ENCODE measurements at regions not wholly inside any gene's neighbourhood (a gene's known extent, or its start where the extent isn't known, plus 50 kb on each side); places are given as distances from the start of the nearest gene placed in this dataset.

DNA sequence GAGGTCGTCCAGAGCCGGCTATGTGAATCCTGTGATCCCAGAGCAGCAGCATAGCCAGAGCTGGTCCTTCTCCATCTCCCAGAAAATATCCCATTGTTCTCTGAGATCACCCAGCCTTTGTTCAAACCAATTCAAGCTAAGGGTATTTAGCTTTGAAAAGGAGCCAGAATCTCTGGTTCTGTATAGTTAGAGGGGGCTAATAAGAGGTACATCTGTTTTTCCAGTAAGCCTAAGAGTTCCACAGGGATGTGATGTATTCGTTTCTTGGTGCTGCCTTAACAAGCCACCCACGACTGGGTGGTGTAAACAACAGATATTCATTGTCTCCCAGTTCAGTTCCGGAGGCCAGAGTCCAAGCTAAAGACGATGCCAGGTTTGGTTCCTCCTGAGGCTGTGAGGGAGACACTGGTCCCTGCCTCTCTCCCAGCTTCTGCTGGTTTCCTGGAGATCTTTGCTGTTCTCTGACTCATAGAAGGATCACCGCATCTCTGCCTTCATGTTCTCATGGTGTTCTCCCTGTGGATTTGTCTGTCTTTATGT, 344.8 kb downstream of the MTRR start:
- no peak overlapping the region for H2AFZ ChIP-seq (ENCODE audit: low read length)
- ChIA-PET POLR2A (no interaction called here), CTCF (ENCODE audit: low intra/inter-chr PET ratio, low total read pairs) (no interaction called here)
- in situ Hi-C loops (cut with HindIII; ENCODE audit: extremely low pct_ligation_motif_present, low pct_unique_long_range_greater_than_20kb) (no loop called here), intact Hi-C loops (cut with micrococcal nuclease; ENCODE audit: unreplicated experiment) (no loop called here)
- 5% methylated on average over 7 of the region's 7 CpGs for WGBS (ENCODE audit: low lambda C conversion rate)
- no peaks in the 10 kb centered on the region for H3K9me3 ChIP-seq (ENCODE audit: low read length)
- ATAC-seq (no peak), FAIRE-seq (no peak), DNase-seq (ENCODE audit: low spot score) (no peak)
- H3K4me2 ChIP-seq (ENCODE audit: low read depth, low read length): no peak overlapping the region
- no peak overlapping the region for H3K4me3 ChIP-seq (replicated peaks in 1 of 3; ENCODE audit: insufficient read depth in 1 of 3, low read depth in 2 of 3, low read length in 3 of 3)
- no peaks in the 10 kb centered on the region for H3K4me1 ChIP-seq (ENCODE audit: insufficient read depth, low read length)
- H3K27ac ChIP-seq (ENCODE audit: extremely low read length, insufficient read depth, low read length): no peak overlapping the region
- no peaks in the 10 kb centered on the region for H3K79me2 ChIP-seq (ENCODE audit: insufficient read depth, low read length)
- TF ChIP-seq ZNF441 (CRISPR knock-in tag; IDR thresholded peaks at IDR 0.05; ENCODE audit: borderline replicate concordance): no peak
- no peak for TF ChIP-seq ZNF629 (CRISPR knock-in tag; conservative IDR thresholded peaks at IDR 0.05)
- no peak for TF ChIP-seq MAFK (conservative IDR thresholded peaks at IDR 0.05 in 1 of 2, IDR thresholded peaks at IDR 0.05 in 1 of 2; ENCODE audit: low read length in 2 of 2)
- TF ChIP-seq, protein P1, sequence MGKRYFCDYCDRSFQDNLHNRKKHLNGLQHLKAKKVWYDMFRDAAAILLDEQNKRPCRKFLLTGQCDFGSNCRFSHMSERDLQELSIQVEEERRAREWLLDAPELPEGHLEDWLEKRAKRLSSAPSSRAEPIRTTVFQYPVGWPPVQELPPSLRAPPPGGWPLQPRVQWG (CRISPR knock-in tag; IDR thresholded peaks at IDR 0.05; ENCODE audit: borderline replicate concordance, low read depth): no peak
- no peak for TF ChIP-seq SP1 (IDR thresholded peaks at IDR 0.05)
- no peak for TF ChIP-seq SP1 (CRISPR knock-in tag; IDR thresholded peaks at IDR 0.05)
- TF ChIP-seq NFKBIZ (CRISPR knock-in tag; IDR thresholded peaks at IDR 0.05): no peak
- no peak for TF ChIP-seq ZNF138 (CRISPR knock-in tag; IDR thresholded peaks at IDR 0.05; ENCODE audit: low read depth)
- no peak for TF ChIP-seq ZNF766 (CRISPR knock-in tag; IDR thresholded peaks at IDR 0.05; ENCODE audit: borderline replicate concordance)
- TF ChIP-seq ZKSCAN8 (CRISPR knock-in tag; IDR thresholded peaks at IDR 0.05; ENCODE audit: borderline replicate concordance): no peak
- no peak for TF ChIP-seq ATF7-NPFF (CRISPR knock-in tag; IDR thresholded peaks at IDR 0.05; ENCODE audit: low read depth)
- no peak for TF ChIP-seq ZNF274 (CRISPR knock-in tag; IDR thresholded peaks at IDR 0.05)
- TF ChIP-seq XBP1 (CRISPR knock-in tag; IDR thresholded peaks at IDR 0.05): no peak
- TF ChIP-seq, protein P2, sequence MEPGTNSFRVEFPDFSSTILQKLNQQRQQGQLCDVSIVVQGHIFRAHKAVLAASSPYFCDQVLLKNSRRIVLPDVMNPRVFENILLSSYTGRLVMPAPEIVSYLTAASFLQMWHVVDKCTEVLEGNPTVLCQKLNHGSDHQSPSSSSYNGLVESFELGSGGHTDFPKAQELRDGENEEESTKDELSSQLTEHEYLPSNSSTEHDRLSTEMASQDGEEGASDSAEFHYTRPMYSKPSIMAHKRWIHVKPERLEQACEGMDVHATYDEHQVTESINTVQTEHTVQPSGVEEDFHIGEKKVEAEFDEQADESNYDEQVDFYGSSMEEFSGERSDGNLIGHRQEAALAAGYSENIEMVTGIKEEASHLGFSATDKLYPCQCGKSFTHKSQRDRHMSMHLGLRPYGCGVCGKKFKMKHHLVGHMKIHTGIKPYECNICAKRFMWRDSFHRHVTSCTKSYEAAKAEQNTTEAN (CRISPR knock-in tag; conservative IDR thresholded peaks at IDR 0.05): no peak
- no peak for TF ChIP-seq ZNF12 (CRISPR knock-in tag; IDR thresholded peaks at IDR 0.05)
- no peak for TF ChIP-seq ZNF34 (CRISPR knock-in tag; IDR thresholded peaks at IDR 0.05; ENCODE audit: borderline replicate concordance)
- TF ChIP-seq, protein P3, sequence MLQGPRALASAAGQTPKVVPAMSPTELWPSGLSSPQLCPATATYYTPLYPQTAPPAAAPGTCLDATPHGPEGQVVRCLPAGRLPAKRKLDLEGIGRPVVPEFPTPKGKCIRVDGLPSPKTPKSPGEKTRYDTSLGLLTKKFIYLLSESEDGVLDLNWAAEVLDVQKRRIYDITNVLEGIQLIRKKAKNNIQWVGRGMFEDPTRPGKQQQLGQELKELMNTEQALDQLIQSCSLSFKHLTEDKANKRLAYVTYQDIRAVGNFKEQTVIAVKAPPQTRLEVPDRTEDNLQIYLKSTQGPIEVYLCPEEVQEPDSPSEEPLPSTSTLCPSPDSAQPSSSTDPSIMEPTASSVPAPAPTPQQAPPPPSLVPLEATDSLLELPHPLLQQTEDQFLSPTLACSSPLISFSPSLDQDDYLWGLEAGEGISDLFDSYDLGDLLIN (CRISPR knock-in tag; IDR thresholded peaks at IDR 0.05; ENCODE audit: borderline replicate concordance): no peak
- no peak for TF ChIP-seq KLF16 (CRISPR knock-in tag; IDR thresholded peaks at IDR 0.05)
- no peak for TF ChIP-seq U2AF1 (optimal IDR thresholded peaks at IDR 0.05; ENCODE audit: low read depth, low read length)
- no peak overlapping the region for H3K9ac ChIP-seq (ENCODE audit: insufficient read depth, low read depth, low read length)
- H4K20me1 ChIP-seq (ENCODE audit: insufficient read depth, low read length): no peaks in the 10 kb centered on the region
- H3K27me3 ChIP-seq (ENCODE audit: control insufficient read depth in 1 of 2, insufficient read depth in 2 of 2, low read length in 2 of 2): no peaks in the 10 kb centered on the region
- no TSS peak for BruUV-seq (replicated peaks)
- H3K36me3 ChIP-seq (replicated peaks in 1 of 2; ENCODE audit: control insufficient read depth in 1 of 2, insufficient read depth in 2 of 2, low read length in 2 of 2): no peaks in the 10 kb centered on the region
